Thoracic aorta (tissue), 2 donors: ENCODE measurements at regions not wholly inside any gene's neighbourhood (a gene's known extent, or its start where the extent isn't known, plus 50 kb on each side); places are given as distances from the start of the nearest gene placed in this dataset.
"Not testable (repeated sequence)": the region's sequence is repeated elsewhere in the genome, so short reads cannot be mapped to it uniquely, and the experiment has no call there.

ENCODE experiments used
- ATAC-seq: fragments of 150-250 bp; one replicate; pipeline ENCODE4 v1.8.0; 2017; ENCODE audit warnings: low read depth; ENCODE audit not compliant: insufficient number of reproducible peaks, low FRiP score
- DNase-seq: peaks from one replicate; pipeline ENCODE4 v3.0.0-alpha.2; 2020; ENCODE audit warnings: low spot score
- H3K27ac ChIP-seq, 2 donors: fragments of 200-600 bp; sonication (generic); 1 replicate in 1 of 2; 2 replicates in 1 of 2; pipeline ENCODE4 v1.5.1; 2016; ENCODE audit warnings: mild to moderate bottlenecking in 2 of 2, moderate library complexity in 2 of 2
- H3K27me3 ChIP-seq: fragments of 200-600 bp; sonication (generic); replicated peaks from 2 replicates; pipeline ENCODE4 v1.6.0; 2016; ENCODE audit warnings: mild to moderate bottlenecking; ENCODE audit not compliant: insufficient read depth
- H3K36me3 ChIP-seq: fragments of 200-600 bp; sonication (generic); one replicate; pipeline ENCODE4 v1.5.1; 2016
- H3K4me1 ChIP-seq, 2 donors: fragments of 200-600 bp; sonication (generic); 1 replicate in 1 of 2; 2 replicates in 1 of 2; pipeline versions ENCODE4 v1.5.1 to v1.6.0; 2016; ENCODE audit warnings: low read depth in 2 of 2, mild to moderate bottlenecking in 1 of 2; ENCODE audit not compliant: control insufficient read depth in 1 of 2
- H3K4me3 ChIP-seq: fragments of 200-600 bp; sonication (generic); 2 replicates; pipeline ENCODE4 v1.5.1; 2016; ENCODE audit warnings: mild to moderate bottlenecking
- H3K9me3 ChIP-seq: fragments of 200-600 bp; sonication (generic); 2 replicates; pipeline ENCODE4 v1.5.1; 2016
- CTCF ChIP-seq: fragments of 200-600 bp; sonication (generic); IDR thresholded peaks from one replicate; pipeline ENCODE4 v1.5.1; 2019; ENCODE audit warnings: antibody characterized with exemption

GRCh38 chr12:72901685-72902084 is 629.5 kb downstream of the TRHDE start:
- ATAC-seq (no peak), DNase-seq (no peak)
- no peak overlapping the region for H3K27ac ChIP-seq
- TF ChIP-seq CTCF, result no peak
- no peaks in the 10 kb centered on the region for H3K36me3 ChIP-seq
- no peaks in the 10 kb centered on the region for H3K4me1 ChIP-seq
- no peaks in the 10 kb centered on the region for H3K27me3 ChIP-seq
- H3K4me3 ChIP-seq, result no peak overlapping the region
- no peaks in the 10 kb centered on the region for H3K9me3 ChIP-seq

- no peak overlapping the region for H3K27ac ChIP-seq
- TF ChIP-seq CTCF, result no peak
- ATAC-seq (no peak), DNase-seq (no peak)
- no peaks in the 10 kb centered on the region for H3K4me1 ChIP-seq
- H3K4me3 ChIP-seq, result no peak overlapping the region
- H3K9me3 ChIP-seq, result no peaks in the 10 kb centered on the region
- H3K27me3 ChIP-seq, result no peaks in the 10 kb centered on the region
- no peaks in the 10 kb centered on the region for H3K36me3 ChIP-seq
Measured at GRCh38 chr12:72925716-72926115, 653.5 kb downstream of the TRHDE start.

- H3K27me3 ChIP-seq, H3K4me3 ChIP-seq, DNase-seq, H3K4me1 ChIP-seq, ATAC-seq, H3K36me3 ChIP-seq, H3K9me3 ChIP-seq, H3K27ac ChIP-seq: not testable (repeated sequence)
Measured at GRCh38 chr12:72931838-72932237, 659.7 kb downstream of the TRHDE start.

GRCh38 chr12:72937486-72937885 is 665.3 kb downstream of the TRHDE start:
- no peak for TF ChIP-seq CTCF
- Histone ChIP-seq H3K27me3 (no peaks in the 10 kb centered on the region), H3K4me1 (no peaks in the 10 kb centered on the region), H3K4me3 (no peak overlapping the region), H3K27ac (no peak overlapping the region), H3K36me3 (no peaks in the 10 kb centered on the region), H3K9me3 (no peaks in the 10 kb centered on the region)
- ATAC-seq, result no peak
- DNase-seq, result no peak

GRCh38 chr12:72957454-72957853 is 685.3 kb downstream of the TRHDE start:
- Histone ChIP-seq H3K27ac (no peak overlapping the region), H3K4me1 (no peaks in the 10 kb centered on the region), H3K4me3 (no peak overlapping the region), H3K36me3 (no peaks in the 10 kb centered on the region), H3K9me3 (no peaks in the 10 kb centered on the region), H3K27me3 (no peaks in the 10 kb centered on the region)
- no peak for TF ChIP-seq CTCF
- ATAC-seq (no peak), DNase-seq (no peak)

GRCh38 chr12:72966684-72967083 is 694.5 kb downstream of the TRHDE start:
- no peak for TF ChIP-seq CTCF
- Histone ChIP-seq H3K4me1 (no peaks in the 10 kb centered on the region), H3K36me3 (no peaks in the 10 kb centered on the region), H3K27me3 (no peaks in the 10 kb centered on the region), H3K4me3 (no peak overlapping the region), H3K9me3 (no peaks in the 10 kb centered on the region), H3K27ac (no peak overlapping the region)
- ATAC-seq, result no peak
- no peak for DNase-seq
